GM19372 (cell line): ENCODE measurements at regions not wholly inside any gene's neighbourhood (a gene's known extent, or its start where the extent isn't known, plus 50 kb on each side); places are given as distances from the start of the nearest gene placed in this dataset.
"Not testable (repeated sequence)": the region's sequence is repeated elsewhere in the genome, so short reads cannot be mapped to it uniquely, and the experiment has no call there.

ENCODE experiments used
- ATAC-seq: cut with Tn5 transposase; IDR thresholded peaks from one replicate; pipeline ENCODE4 v1.9.1; 2021; ENCODE audit warnings: mild to moderate bottlenecking, low read depth, moderate library complexity; ENCODE audit not compliant: unreplicated experiment

GRCh38 chr1:232579958-232580941 lies 49.7 kb downstream of the SIPA1L2 start:
- ATAC-seq = no peak

DNA sequence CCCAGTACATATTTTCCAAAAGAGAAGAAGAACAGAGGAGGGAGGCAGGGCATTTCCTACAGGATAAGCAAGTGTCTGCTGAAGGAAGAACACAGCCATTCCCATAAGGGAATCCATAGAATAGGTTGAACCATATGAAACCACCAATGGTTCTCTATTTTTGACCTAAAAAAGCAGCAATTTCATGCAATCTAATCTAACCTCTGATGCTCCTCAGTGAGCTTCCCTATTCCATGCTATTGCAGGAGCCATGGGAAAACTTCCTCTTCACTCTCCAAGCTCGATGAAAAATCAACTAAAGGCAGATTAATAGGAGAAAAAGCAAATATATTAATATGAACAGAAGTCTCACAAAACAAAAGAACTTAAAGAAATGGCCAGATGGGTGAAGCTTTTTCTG lies 50.5 kb downstream of the SIPA1L2 start:
- no peak for ATAC-seq

GRCh38 chr1:232578651-232579195 lies 51.2 kb downstream of the SIPA1L2 start:
- peak; percentile 68 for ATAC-seq

GRCh38 chr1:232577772-232578171 lies 52.2 kb downstream of the SIPA1L2 start:
- ATAC-seq = no peak

- ATAC-seq = no peak
Measured at GRCh38 chr1:232576537-232576936, 53.4 kb downstream of the SIPA1L2 start.

- ATAC-seq = no peak
Measured at GRCh38 chr1:232575763-232576040, 54.2 kb downstream of the SIPA1L2 start.

DNA sequence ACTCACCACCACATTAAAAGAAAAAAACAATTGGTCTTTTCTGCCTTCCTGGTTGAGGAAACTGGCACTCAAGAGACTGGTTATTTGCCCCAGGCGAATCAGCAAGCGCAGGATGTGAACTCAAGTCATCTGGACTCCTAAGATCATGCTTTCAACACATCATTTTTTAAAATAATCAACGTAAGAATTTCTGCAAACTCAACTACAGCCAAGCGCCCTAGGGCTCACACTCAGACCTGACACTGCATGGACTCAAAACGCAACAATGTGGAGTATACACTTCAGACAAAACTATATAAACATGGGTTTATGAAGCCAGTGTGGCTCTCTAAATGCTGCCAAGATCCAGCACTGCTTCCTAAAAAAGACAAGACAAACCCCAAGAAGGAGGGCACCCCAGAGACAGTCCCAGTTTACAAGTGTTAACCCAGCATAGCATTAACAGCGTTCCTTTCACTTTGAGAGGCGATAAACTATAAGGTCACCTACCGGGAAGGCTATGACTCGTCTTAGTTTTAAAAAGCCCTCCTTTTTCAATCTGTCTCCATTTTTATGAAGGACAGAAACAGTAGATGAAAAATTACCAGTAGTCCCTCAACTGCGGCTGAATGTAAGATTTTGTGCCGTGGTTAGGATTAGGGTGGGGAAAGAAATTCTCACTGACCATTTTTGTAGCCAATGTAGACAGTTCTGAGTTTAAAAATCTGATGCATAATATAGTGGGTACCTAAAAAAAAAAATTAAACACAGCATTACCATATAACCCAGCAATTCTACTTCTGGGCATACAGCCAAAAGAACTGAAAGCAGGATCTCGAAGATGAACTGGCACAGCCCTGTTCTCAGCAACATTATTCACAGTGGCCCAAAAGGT lies 54.8 kb downstream of the SIPA1L2 start:
- ATAC-seq = no peak

GRCh38 chr1:232574077-232574476 lies 55.9 kb downstream of the SIPA1L2 start:
- ATAC-seq = no peak

DNA sequence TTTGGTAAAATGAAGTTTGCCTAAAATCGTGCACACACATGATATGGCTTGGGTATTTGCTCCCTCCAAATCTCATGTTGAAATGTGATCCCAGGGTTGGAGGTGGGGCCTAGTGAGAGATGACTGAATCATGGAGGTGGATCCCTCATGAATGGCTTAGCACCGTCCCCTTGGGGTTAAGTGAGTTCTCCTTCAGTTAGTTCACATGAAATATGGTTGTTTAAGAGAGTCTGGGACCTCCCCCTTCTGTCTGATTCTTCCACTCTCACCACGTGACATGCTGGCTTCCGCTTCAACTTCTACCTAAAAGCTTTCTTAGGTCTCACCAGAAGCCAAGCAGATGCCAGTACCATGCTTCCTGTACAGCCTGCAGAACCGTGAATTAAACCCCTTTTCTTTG lies 58.4 kb downstream of the SIPA1L2 start:
- ATAC-seq = no peak

DNA sequence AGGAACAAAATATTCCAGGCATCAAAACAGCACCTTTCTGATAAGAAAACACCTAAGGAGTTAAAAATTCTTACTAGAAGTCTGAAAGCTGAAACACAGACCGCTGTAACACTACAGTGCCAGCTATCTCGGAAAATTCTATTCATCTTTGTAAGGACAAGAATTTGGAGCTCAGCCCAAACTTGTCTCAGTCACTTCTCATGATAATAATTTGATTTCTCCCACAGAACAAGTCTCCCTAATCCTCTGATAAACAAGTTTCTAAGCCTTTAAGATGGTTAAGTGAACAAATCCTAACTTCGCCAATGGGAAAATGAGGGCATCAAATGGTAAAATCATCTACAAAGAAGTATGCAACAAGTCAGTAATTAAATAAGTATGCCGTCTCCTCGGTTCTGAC lies 59.9 kb downstream of the SIPA1L2 start:
- no peak for ATAC-seq

DNA sequence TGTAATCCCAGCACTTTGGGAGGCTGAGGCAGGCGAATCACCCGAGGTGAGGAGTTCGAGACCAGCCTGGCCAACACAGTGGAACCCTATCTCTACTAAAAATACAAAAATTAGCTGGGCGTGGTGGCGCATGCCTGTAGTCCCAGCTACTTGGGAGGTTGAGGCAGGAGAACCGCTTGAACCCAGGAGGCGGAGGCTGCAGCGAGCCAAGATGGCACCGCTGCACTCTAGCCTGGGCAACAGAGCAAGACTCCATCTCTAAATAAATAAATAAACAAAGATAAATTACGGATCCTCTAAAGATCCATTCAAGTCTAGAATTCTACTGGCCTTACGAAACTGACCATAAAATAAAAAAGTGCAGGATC lies 60.4 kb downstream of the SIPA1L2 start:
- ATAC-seq = not testable (repeated sequence)

GRCh38 chr1:232568906-232569553 lies 60.9 kb downstream of the SIPA1L2 start:
- no peak for ATAC-seq

- no peak for ATAC-seq
Measured at GRCh38 chr1:232568331-232568852, 61.5 kb downstream of the SIPA1L2 start.

DNA sequence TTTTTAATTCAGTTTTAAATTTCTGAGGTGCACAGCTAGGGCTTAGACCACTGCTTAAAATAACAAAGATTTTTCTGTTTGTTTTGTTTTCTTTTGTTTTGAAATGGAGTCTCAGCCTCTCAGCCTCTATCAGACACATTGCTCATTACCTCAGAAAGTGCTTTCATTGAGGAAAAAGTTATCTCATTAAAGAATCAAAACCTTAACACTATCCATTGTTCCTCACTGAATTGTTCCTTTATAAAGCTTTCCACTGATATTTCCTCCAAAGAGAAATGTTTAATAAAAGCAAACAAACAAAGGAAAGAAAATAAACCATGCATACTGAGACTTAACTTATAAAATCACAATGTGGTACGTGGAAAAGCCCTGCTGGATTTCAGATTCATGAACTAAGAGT lies 63.8 kb downstream of the SIPA1L2 start:
- no peak for ATAC-seq

DNA sequence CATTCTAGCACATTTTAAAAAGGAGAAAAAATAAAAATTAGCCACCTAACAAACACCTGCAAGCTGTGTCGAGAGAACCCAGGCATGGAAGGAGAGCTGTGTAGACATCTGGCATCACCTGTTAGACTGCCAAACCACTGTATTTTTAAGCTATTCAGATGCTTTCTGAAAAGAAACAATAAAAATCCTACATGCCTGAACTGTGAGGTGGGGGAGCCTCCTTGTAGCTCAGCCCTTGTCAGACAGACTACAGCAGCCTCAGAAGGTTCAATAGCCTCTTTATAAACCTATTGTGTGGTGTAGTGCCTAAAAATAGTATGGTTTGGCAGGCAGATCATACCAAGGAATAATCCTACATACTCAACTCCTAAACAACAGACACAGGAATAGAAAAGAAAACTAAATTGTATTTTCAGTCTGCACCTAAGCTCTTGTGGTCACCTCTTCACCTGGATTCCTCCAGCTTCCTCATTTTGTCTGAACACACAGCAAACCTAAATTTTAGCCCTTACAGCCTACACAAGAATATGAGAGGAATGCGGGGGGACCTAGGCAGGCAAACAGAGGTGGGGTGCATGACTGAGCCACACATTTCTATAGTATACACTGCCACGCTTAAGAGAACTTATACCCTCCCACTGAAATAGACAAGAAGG lies 67.0 kb downstream of the SIPA1L2 start:
- no peak for ATAC-seq

GRCh38 chr1:232561381-232561780 lies 68.6 kb downstream of the SIPA1L2 start:
- no peak for ATAC-seq

DNA sequence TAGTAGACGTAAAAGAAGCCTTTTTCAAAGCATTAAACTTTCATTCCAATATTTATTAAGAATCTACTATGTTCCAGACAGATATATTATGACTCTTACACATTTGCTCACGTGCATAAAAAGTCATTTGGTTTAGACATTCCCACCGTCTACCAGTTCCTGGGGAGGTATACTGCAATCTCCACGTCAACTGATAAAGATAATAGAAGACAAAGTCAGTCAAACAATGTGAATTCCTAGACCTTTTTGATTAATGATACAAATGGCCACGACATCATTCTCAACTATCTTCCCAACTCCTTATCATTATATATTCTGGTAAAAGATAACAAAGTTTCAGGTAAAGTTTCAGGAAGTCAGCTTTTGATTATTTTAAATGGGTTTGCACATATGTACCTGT lies 69.0 kb downstream of the SIPA1L2 start:
- no peak for ATAC-seq

- no peak for ATAC-seq
Measured at GRCh38 chr1:232558954-232559353, 71.0 kb downstream of the SIPA1L2 start.

DNA sequence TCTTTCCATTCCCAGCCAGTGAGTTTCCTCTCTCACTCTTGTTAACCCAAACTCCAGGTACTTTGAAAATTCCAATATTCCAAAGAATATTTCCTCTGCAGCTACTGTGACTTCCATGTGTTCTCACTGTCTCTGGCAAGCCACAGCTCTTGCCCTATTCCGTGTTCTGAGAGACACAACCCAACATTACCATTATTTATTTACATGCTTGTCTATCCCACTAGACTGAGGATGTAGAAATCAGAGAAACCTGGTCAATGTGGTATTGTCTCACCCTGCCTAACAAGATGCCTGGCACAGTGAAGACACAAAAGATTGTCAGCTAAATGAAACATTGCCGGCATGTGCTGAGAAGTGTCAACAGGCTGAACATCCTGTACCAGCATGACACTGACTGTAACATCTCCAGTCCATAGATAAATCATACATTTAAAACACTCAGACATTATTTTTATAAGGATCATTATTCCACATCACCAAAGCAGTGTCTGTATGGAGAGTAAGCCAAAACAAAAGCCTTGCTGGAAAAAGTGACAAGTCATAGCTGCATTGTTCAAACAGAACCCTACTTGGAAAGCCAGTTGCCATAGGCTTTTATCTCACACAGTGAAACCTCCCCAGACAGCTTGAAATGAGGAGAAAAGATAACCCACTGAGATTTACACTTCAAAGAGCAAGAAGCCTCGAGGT lies 72.3 kb downstream of the SIPA1L2 start:
- ATAC-seq = no peak

DNA sequence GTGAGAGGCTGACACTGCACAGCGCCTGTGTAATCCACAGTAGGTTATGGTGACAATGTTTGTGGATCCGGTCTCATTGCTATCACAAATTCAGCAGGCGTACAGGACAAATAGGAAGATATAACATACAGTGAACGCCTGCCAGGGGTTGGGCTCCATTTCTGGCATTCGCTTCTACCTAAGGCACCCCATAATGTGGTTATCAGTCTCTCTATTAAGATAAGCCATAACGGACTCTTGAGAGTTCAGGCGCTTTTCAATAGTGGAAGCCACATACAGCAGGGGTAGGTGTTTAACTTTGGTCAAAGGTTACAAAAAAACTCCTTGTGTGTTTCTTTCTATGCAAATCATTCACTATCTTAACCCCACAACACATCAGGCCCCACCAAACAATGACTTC lies 72.8 kb downstream of the SIPA1L2 start:
- no peak for ATAC-seq
